DOHH2 (cell line): ENCODE measurements at regions not wholly inside any gene's neighbourhood (a gene's known extent, or its start where the extent isn't known, plus 50 kb on each side); places are given as distances from the start of the nearest gene placed in this dataset.

Experiments used
- H3F3A ChIP-seq: fragments of 200-600 bp; sonication (generic), shearing (Covaris generic); 2 replicates; pipeline ENCODE4 v1.6.0; 2016; ENCODE audit warnings: antibody characterized with exemption, mild to moderate bottlenecking; ENCODE audit not compliant: control insufficient read depth, insufficient read depth
- H3K27ac ChIP-seq: fragments of 200-600 bp; sonication (generic); 2 replicates; pipeline ENCODE4 v1.5.1; 2014; ENCODE audit warnings: low read depth, mild to moderate bottlenecking, low read length, moderate library complexity
- H3K27me3 ChIP-seq: fragments of 200-600 bp; sonication (generic); 2 replicates; pipeline ENCODE4 v1.6.1; 2014; ENCODE audit warnings: mild to moderate bottlenecking, low read length, mixed read lengths; ENCODE audit not compliant: control insufficient read depth
- H3K36me3 ChIP-seq: fragments of 200-600 bp; sonication (generic); 2 replicates; pipeline ENCODE4 v1.6.1; 2014; ENCODE audit warnings: mild to moderate bottlenecking, low read length, moderate library complexity, mixed read lengths; ENCODE audit not compliant: control insufficient read depth
- H3K4me1 ChIP-seq: fragments of 200-600 bp; sonication (generic); 2 replicates; pipeline ENCODE4 v1.6.1; 2014; ENCODE audit warnings: mild to moderate bottlenecking, low read length, mixed read lengths; ENCODE audit not compliant: control insufficient read depth
- H3K4me2 ChIP-seq: fragments of 200-600 bp; sonication (generic); 2 replicates; pipeline ENCODE4 v1.6.0; 2014; ENCODE audit warnings: mild to moderate bottlenecking, low read length, moderate library complexity
- H3K4me3 ChIP-seq: fragments of 200-600 bp; sonication (generic); 2 replicates; pipeline ENCODE4 v1.5.1; 2014; ENCODE audit warnings: mild to moderate bottlenecking, low read length, mixed read lengths
- H3K79me2 ChIP-seq: fragments of 200-600 bp; sonication (generic); 2 replicates; pipeline ENCODE4 v1.6.1; 2014; ENCODE audit warnings: mild to moderate bottlenecking, low read length, mixed read lengths; ENCODE audit not compliant: control insufficient read depth
- H3K9me2 ChIP-seq: fragments of 200-600 bp; sonication (generic); replicated peaks from 2 replicates; pipeline ENCODE4 v1.6.1; 2014; ENCODE audit warnings: mild to moderate bottlenecking, low read length, mixed read lengths; ENCODE audit not compliant: control insufficient read depth
- H3K9me3 ChIP-seq: fragments of 200-600 bp; sonication (generic); 2 replicates; pipeline ENCODE4 v1.6.1; 2014; ENCODE audit warnings: antibody characterized with exemption, low read length, mixed read lengths; ENCODE audit not compliant: control insufficient read depth, insufficient read depth
- H4K20me1 ChIP-seq: fragments of 200-600 bp; sonication (generic); 2 replicates; pipeline ENCODE4 v1.6.0; 2014; ENCODE audit warnings: low read depth, mild to moderate bottlenecking, antibody characterized with exemption, low read length, moderate library complexity; ENCODE audit not compliant: control insufficient read depth, insufficient read depth
- CTCF ChIP-seq: fragments of 200-600 bp; sonication (generic); IDR thresholded peaks from one replicate; pipeline ENCODE4 v1.5.1; 2014; ENCODE audit warnings: antibody characterized with exemption, mild to moderate bottlenecking, low read depth, low read length; ENCODE audit not compliant: poor library complexity, severe bottlenecking
- EZH2phosphoT487 ChIP-seq: fragments of 200-600 bp; sonication (generic); IDR thresholded peaks from 2 replicates; pipeline ENCODE4 v1.6.1; 2017; ENCODE audit warnings: borderline replicate concordance, mild to moderate bottlenecking, antibody characterized with exemption, low read length, moderate library complexity, mixed read lengths

GRCh38 chr9:12988258-12988657, 213.4 kb downstream of the LURAP1L start:
- no peaks in the 10 kb centered on the region for H3K9me3 ChIP-seq
- H3K4me3 ChIP-seq = no peak overlapping the region
- no peaks in the 10 kb centered on the region for H3F3A ChIP-seq
- TF ChIP-seq EZH2phosphoT487 = no peak
- TF ChIP-seq CTCF = no peak
- no peaks in the 10 kb centered on the region for H3K79me2 ChIP-seq
- no peaks in the 10 kb centered on the region for H3K36me3 ChIP-seq
- no peaks in the 10 kb centered on the region for H3K9me2 ChIP-seq
- no peaks in the 10 kb centered on the region for H3K4me1 ChIP-seq
- H4K20me1 ChIP-seq = no peaks in the 10 kb centered on the region
- H3K4me2 ChIP-seq = no peak overlapping the region
- H3K27ac ChIP-seq = no peak overlapping the region
- no peaks in the 10 kb centered on the region for H3K27me3 ChIP-seq

GRCh38 chr9:12989669-12990068, 214.8 kb downstream of the LURAP1L start:
- Histone ChIP-seq H3K36me3 (no peaks in the 10 kb centered on the region), H3F3A (no peaks in the 10 kb centered on the region), H3K4me1 (no peaks in the 10 kb centered on the region), H4K20me1 (no peaks in the 10 kb centered on the region), H3K9me3 (no peaks in the 10 kb centered on the region), H3K4me3 (no peak overlapping the region), H3K79me2 (no peaks in the 10 kb centered on the region), H3K27ac (no peak overlapping the region), H3K27me3 (no peaks in the 10 kb centered on the region), H3K4me2 (no peak overlapping the region), H3K9me2 (no peaks in the 10 kb centered on the region)
- TF ChIP-seq CTCF (no peak), EZH2phosphoT487 (no peak)

GRCh38 chr9:12993466-12993865, 218.6 kb downstream of the LURAP1L start:
- H3K36me3 ChIP-seq = no peaks in the 10 kb centered on the region
- TF ChIP-seq EZH2phosphoT487 = no peak
- TF ChIP-seq CTCF = no peak
- no peaks in the 10 kb centered on the region for H3K4me1 ChIP-seq
- no peaks in the 10 kb centered on the region for H3K79me2 ChIP-seq
- no peaks in the 10 kb centered on the region for H3K27me3 ChIP-seq
- no peak overlapping the region for H3K27ac ChIP-seq
- H3F3A ChIP-seq = no peaks in the 10 kb centered on the region
- no peak overlapping the region for H3K4me2 ChIP-seq
- H3K9me3 ChIP-seq = no peaks in the 10 kb centered on the region
- H3K4me3 ChIP-seq = no peak overlapping the region
- no peaks in the 10 kb centered on the region for H3K9me2 ChIP-seq
- no peaks in the 10 kb centered on the region for H4K20me1 ChIP-seq

- H4K20me1 ChIP-seq = no peaks in the 10 kb centered on the region
- H3K4me1 ChIP-seq = no peaks in the 10 kb centered on the region
- no peak overlapping the region for H3K4me3 ChIP-seq
- TF ChIP-seq EZH2phosphoT487 = no peak
- TF ChIP-seq CTCF = no peak
- no peak overlapping the region for H3K4me2 ChIP-seq
- no peaks in the 10 kb centered on the region for H3K36me3 ChIP-seq
- H3K9me2 ChIP-seq = no peaks in the 10 kb centered on the region
- H3K27ac ChIP-seq = no peak overlapping the region
- no peaks in the 10 kb centered on the region for H3F3A ChIP-seq
- no peaks in the 10 kb centered on the region for H3K79me2 ChIP-seq
- no peaks in the 10 kb centered on the region for H3K27me3 ChIP-seq
- no peaks in the 10 kb centered on the region for H3K9me3 ChIP-seq
Observed at GRCh38 chr9:12997009-12997408, 222.2 kb downstream of the LURAP1L start.
